ENCODE measurements at regions not wholly inside any gene's neighbourhood (a gene's known extent, or its start where the extent isn't known, plus 50 kb on each side); places are given as distances from the start of the nearest gene placed in this dataset.

GRCh38 chr1:238196516-238196915, 305.8 kb upstream of the ZP4 start:
- TF ChIP-seq SP7 (tag by site-specific recombination; IDR thresholded peaks at IDR 0.05) = no peak
- no peak for TF ChIP-seq ZNF600 (tag by site-specific recombination; IDR thresholded peaks at IDR 0.05)
- TF ChIP-seq ZNF704 (tag by site-specific recombination; IDR thresholded peaks at IDR 0.05) = no peak
- TF ChIP-seq ZNF140 (tag by site-specific recombination; IDR thresholded peaks at IDR 0.05) = no peak
- no peak for TF ChIP-seq ZNF302 (tag by site-specific recombination; IDR thresholded peaks at IDR 0.05; ENCODE audit: low read depth)
